HG02852 (cell line): ENCODE measurements at regions not wholly inside any gene's neighbourhood (a gene's known extent, or its start where the extent isn't known, plus 50 kb on each side); places are given as distances from the start of the nearest gene placed in this dataset.

Source experiments
- ATAC-seq: cut with Tn5 transposase; IDR thresholded peaks from one replicate; pipeline ENCODE4 v1.9.1; 2021; ENCODE audit warnings: mild to moderate bottlenecking, moderate library complexity; ENCODE audit not compliant: unreplicated experiment

DNA sequence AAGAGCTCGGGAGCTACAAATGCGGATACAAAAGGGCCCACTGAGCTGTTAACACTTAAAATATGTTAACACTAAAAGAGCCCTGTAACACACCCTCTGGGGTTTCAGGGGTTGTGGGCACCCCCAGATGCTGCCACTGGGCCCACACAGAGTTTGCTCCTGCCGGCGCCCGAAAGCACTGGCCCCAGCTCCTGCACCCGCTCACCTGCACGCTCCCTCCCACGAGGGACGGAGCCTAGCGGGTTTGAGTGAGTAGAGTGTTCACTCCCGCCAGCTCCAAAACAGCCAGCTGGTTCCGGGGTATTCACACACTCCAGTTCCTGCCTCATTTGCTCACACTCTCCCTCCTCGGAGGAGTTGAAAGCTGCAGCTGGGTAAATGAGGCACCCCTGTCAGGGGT is 357.7 kb downstream of the ETNK1 start:
- ATAC-seq = no peak

DNA sequence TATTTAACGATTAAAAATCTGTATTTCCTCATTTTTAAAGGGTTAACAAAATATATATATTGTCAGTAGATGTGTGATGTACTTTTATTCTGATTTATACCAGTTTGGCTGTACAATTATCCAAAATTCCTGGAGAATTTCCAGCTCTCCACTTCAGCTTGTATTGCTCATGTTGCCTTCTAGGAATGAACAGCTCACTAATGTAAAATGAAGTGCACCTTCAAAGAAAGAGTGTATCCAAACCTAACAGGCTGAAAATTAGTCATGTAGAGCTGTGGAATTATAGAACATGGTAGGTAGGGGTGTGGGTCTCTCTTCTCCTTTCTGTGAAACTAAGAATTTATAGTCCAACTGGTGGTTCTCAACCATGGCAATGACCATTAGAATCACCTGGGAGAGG is 362.0 kb downstream of the ETNK1 start:
- ATAC-seq = no peak

- no peak for ATAC-seq
These were observed 365.5 kb downstream of the ETNK1 start for GRCh38 chr12:22990501-22990900.

DNA sequence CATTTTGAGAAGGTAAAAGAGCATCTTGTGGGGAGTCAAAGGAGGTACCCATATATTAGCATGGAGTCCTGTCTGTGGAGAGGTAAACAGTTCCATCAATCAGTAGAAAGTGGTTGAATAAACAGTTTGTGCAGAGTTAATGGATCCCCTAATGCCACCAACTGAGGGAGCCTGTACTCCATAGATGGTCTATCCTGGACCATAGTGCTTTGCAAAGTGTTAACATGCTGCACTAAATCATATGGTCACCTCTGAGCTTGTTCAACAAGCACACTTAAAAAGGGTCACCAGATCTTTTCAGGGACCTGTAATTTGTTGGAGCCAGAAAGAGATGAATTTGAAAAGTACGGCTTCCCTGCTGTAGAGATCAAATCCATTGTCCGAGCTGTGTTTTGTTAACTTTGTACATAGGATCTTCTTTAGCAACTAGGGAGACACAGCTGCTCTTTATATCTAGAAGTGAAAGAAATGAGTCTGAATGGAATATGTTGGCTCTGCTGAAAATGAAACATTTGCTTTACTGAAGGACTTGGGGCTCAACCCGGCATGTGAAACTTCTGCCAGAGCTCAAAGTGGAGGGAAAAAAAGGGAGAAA is 366.4 kb downstream of the ETNK1 start:
- ATAC-seq = no peak

DNA sequence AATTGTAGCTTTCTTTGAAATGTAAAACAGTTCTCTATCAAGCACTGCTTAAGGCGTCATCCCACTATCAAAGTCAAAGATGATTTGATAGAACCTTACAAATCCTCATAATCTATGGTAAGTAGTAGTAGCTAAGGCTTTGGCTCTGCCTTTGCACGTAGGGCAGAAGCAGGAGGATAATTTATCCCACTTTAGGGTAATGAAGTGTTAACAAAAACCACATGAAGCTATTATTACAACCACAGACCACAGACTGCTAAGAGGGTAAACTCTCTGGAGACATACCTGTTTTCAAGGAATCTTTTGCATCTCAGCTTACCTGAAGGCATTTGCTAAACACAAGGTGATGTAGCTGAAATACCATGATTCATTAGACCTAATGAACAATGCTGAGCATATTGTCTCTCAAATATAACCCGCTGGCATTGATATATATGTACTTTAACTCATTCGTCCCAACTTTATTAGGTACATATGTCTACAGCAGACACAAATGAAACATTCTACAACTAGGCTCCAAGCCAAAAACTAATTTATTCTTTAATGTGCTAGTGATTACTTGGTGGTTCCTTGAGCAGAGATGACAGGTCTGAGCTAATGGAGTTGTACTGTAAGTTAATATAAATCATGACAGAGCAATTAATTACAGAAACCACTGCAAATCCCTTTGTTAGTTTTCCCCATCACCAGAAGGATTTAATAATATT is 368.8 kb downstream of the ETNK1 start:
- ATAC-seq = no peak

DNA sequence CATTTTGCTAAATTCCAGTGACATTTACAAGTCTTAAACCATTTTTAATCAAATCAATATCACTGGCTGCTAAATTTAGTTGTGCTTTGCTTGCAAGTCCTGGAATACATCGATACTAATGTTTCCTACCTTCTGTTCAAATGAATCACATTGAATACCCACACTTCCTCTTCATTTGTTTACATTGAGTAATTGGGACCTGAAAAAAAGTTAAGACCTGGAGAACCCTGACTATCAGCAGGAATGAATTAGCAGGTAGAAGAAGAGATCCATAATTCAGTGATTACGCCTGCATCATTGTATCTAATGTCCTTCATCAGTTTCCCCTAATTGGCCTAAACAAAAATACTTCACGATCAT is 369.3 kb downstream of the ETNK1 start:
- ATAC-seq = no peak

GRCh38 chr12:23001487-23001886 is 376.5 kb downstream of the ETNK1 start:
- no peak for ATAC-seq

- ATAC-seq = no peak
These were observed 377.4 kb downstream of the ETNK1 start for GRCh38 chr12:23002381-23002780.

DNA sequence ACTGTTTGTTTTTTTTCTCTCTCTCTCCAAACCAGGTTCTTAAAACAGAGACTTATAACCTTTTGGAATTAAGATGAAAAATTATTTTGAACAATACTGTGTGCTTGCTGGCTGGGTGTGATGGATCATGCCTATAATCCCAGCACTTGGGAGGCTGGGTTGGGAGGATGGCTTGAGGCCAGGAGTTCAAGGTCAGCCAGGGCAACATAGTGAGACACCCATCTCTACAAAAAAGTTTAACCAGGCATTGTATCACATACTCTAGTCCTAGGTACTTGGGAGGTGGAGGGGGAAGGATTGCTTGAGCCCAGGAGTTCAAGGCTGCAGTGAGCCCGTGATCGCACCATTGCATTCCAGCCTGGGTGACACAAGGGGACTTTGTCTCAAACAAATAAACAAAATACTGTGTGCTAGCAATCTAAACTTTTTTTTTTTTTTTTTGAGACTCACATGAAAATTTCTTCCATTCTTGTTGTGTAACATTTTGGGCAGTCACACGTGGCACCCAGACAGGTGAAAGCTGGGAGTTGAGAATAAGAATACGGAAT is 379.6 kb downstream of the ETNK1 start:
- no peak for ATAC-seq

DNA sequence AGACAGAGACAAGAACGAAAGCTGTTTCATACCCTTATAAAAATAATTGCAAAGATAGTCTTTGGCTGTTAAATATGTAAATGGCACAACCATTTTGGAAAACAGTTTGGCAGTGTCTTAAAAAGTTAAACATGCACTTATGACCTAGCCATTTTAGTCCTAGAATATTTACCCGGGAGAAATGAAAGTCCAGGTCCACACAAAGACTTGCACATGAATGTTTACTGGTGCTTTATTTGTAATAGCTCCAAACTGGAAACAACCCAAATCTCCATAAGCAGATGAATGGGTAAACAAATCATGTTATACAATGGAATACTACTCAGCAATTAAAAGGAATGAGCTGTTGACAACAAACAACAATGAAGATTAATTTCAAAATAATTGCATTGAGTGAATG is 380.4 kb downstream of the ETNK1 start:
- no peak for ATAC-seq

GRCh38 chr12:23006413-23006812 is 381.4 kb downstream of the ETNK1 start:
- no peak for ATAC-seq

DNA sequence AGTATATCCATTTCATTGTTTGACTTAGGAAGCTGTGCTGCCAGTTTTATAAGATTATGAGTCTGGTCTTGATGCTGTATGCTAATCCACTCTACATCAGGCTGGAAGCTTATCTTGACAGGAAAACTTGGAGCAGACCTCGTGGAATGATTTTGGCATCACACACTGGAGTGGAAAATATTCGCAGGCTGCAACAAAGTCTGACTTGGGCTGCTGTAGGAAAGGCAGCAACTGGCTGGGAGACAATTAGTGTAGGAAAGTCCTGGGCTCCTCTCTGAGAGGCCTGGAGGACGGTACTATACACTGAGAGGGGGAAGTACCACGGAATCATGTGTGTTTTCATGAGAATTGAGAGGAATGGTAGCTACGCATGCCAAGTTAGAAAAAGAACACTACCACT is 383.7 kb downstream of the ETNK1 start:
- ATAC-seq = no peak

DNA sequence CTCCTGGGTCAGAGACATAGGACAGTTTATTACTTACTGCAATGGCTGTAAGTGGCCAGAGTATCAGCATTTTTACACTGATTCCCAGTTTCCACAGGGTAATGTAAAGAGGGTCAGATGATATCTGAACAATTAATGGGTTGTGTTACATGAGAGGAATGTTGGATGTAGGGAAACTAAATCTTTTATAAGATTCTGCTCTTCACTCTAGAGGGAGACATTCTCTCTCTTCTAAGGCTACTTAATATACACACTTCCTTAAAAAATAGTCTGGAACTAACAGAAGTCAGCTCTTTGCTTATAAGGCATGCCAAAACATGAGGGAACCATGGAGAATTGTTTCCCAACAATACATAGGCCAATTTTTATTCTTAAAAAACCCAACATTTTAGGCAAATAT is 389.8 kb downstream of the ETNK1 start:
- no peak for ATAC-seq

DNA sequence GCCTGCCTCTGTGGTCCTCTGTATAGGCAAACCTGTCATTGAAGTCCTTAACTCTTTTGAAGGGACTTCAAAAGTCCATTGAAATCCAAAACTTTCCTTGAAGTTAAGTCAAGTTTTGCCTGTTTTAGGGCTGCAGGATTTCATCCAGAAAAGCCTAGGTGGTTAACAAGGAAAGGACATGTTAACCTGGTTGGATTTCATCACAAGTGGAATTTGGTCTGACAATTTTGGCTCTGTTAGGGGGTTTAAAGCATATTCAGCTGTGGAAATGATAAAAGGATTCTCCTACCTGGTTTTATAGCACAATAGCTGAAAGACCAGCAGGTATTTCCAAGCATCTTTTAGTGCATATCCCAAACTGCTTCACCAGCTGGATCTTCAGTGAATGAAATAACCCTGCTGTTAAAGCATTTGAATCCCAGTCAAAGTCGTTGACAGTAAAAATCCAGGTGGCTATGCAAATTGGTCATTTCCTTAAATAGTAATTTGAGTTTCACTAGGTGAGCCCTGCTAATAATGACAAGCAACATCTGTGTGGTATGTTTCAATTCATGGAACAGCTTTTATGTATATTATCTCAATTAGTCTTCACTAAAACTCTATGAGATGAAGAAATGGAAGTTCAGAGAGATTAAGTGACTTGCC is 400.5 kb downstream of the ETNK1 start:
- ATAC-seq = no peak

DNA sequence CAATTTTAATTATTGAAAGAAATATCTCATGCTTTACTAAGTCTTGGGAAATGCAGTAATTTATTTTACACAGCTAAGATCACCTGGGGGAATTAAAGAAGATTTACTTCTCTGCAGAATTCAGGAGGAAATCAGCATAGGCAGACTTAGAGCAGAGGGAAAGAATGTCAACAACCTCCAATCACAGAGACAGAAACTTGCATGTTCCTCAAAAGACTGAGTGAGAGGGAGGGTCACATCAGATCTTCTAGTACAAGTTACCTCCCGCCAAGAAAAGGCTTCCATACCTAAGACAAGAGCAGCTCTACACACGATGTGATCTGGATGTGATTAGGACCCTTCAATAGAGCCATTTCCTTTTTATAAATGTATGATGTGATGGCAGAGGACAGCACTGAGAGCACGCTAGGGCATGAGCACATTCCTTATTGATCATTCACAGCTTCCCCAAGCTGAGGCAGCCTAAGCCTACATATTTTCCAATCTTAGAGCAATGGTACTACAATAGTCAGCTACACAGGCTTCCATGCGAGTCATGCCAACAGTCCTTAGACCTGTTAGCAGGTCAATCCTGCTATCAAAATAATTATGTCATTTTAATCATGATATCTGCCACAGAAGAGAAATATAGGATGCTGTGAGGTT is 403.3 kb downstream of the ETNK1 start:
- no peak for ATAC-seq

DNA sequence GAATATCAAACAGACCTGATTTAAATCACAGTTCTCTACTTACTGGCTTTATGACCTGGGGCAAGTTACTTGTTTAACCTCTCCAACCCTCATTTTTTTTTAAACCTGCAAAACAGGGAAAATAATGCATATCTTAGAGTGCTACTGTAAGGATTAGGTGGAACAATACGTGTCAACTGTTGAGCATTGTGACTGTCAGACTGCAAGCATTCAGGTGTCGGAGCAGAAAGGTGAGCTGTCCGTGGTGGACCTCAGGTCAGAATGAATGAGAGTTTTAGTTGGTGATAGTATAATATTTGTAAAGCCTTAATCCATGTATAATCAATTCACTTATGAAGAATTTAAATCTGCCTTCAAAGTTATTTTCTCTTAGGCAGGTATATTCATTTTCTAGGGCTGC is 404.2 kb downstream of the ETNK1 start:
- ATAC-seq = no peak

GRCh38 chr12:23039834-23040233 is 414.9 kb downstream of the ETNK1 start:
- no peak for ATAC-seq

GRCh38 chr12:23041774-23042173 is 416.8 kb downstream of the ETNK1 start:
- ATAC-seq = no peak

GRCh38 chr12:23043646-23044045 is 418.7 kb downstream of the ETNK1 start:
- ATAC-seq = no peak

DNA sequence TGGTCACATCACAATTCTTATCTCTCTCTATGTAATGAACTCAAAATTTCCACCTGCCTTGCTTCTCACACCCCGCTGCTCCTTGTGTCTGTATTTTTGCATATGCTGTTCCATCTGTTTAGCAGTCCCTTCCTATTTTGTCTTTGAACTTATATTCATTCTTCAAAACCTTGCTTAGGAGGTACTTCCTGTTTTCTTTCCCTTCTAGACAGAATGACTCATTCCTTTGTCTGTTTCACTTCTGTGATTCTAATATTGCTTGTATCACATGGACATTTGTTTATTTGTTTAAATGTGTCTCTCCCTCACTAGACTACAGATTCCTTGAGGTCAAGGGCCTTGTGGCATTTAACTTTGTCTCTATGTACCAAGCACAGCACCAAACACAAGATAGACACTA is 424.2 kb downstream of the ETNK1 start:
- ATAC-seq = no peak

- no peak for ATAC-seq
These were observed 430.0 kb downstream of the ETNK1 start for GRCh38 chr12:23055004-23055403.

GRCh38 chr12:23057571-23057970 is 432.6 kb downstream of the ETNK1 start:
- no peak for ATAC-seq
